ENCODE measurements at regions not wholly inside any gene's neighbourhood (a gene's known extent, or its start where the extent isn't known, plus 50 kb on each side); places are given as distances from the start of the nearest gene placed in this dataset.

DNA sequence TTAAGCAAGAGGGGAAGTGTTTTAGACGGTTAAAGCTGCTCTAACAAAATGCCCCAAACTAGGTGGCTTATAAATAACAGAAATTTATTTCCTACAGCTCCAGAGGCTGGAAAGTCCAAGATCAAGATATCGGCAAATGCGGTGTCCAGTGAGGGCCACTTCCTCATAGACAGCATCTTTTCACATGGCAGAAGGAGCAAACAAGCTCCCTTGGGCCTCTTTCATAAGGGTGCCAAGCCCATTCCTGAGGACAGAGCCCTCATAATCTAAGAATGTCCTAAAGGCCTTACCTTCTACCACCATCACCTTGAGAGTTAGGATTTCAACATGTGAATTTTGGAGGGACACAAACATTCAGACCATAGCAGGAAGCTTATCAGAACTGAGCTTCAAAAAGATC, 57.3 kb upstream of the PPP1CB start:
- TF ChIP-seq EP300 (IDR thresholded peaks at IDR 0.05) (no peak), POLR2A (IDR thresholded peaks at IDR 0.05) (no peak)
- TF ChIP-seq, protein P1, sequence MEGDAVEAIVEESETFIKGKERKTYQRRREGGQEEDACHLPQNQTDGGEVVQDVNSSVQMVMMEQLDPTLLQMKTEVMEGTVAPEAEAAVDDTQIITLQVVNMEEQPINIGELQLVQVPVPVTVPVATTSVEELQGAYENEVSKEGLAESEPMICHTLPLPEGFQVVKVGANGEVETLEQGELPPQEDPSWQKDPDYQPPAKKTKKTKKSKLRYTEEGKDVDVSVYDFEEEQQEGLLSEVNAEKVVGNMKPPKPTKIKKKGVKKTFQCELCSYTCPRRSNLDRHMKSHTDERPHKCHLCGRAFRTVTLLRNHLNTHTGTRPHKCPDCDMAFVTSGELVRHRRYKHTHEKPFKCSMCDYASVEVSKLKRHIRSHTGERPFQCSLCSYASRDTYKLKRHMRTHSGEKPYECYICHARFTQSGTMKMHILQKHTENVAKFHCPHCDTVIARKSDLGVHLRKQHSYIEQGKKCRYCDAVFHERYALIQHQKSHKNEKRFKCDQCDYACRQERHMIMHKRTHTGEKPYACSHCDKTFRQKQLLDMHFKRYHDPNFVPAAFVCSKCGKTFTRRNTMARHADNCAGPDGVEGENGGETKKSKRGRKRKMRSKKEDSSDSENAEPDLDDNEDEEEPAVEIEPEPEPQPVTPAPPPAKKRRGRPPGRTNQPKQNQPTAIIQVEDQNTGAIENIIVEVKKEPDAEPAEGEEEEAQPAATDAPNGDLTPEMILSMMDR (IDR thresholded peaks at IDR 0.05): no peak
- H3K9me3 ChIP-seq: no peaks in the 10 kb centered on the region
- intact Hi-C loops (cut with DNase I): no loop called here
- H3K4me1 ChIP-seq (ENCODE audit: insufficient read depth): peaks cover 9% of the 10 kb centered on the region
- no peak overlapping the region for H3K4me3 ChIP-seq
- H3K27me3 ChIP-seq: no peaks in the 10 kb centered on the region
- DNase-seq: no peak
- H3K27ac ChIP-seq: no peak overlapping the region
- no peaks in the 10 kb centered on the region for H3K36me3 ChIP-seq
- WGBS, 3 donors: 94 to 98% (median 98%) methylated on average over 3 of the region's 3 CpGs

DNA sequence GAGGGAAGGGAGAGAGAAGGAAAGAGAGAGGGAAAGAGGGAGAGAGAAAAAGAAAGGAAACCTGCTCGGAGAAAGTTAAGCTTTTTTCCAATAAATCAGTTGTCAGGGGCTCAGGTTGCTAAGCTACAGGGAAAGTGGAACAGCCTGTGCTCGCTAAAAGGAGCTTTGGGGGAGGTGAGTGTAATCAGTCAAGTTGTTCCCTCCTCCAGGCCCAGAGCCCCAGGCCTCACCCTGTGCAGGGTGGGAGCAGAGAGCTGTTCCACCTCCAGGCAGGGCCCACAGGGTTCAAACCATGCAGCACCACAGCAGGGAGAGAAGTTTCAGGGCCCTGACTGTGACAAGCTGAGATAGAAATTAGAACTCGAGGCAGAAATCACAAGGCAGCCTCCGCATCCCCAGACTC, 56.4 kb upstream of the PPP1CB start:
- WGBS, 3 donors: 31 to 49% (median 41%) methylated on average over 4 of the region's 4 CpGs
- Histone ChIP-seq H3K4me3 (no peak overlapping the region), H3K36me3 (no peaks in the 10 kb centered on the region), H3K27ac (no peak overlapping the region), H3K27me3 (no peaks in the 10 kb centered on the region), H3K9me3 (no peaks in the 10 kb centered on the region), H3K4me1 (ENCODE audit: insufficient read depth) (peaks cover 7% of the 10 kb centered on the region)
- TF ChIP-seq POLR2A (IDR thresholded peaks at IDR 0.05): no peak
- no peak for TF ChIP-seq EP300 (IDR thresholded peaks at IDR 0.05)
- TF ChIP-seq, protein P1 (IDR thresholded peaks at IDR 0.05): no peak
- DNase-seq: peak in 3 of 5 donors; percentile 25 to 50 (median 38)
- intact Hi-C loops (cut with DNase I): no loop called here

DNA sequence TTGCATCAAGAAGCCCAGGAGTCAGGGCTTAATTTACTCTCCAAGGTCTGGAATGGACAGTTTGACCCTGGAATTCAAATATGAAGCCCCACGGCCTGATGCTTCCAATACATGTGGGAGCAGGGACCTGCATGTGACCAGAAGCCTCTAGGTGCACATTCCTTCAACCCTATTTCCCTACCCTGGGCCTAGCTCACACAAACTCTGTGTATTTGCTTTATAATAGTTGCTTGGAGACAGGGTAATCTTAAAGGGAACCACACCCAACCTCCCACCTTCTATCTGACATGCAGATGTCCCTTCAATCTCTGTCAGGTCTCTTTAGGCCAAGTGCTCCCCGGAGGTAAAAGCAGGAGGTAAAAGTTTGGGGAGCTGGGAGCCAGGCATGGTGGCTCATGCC, 55.4 kb upstream of the PPP1CB start:
- Histone ChIP-seq H3K27ac (no peak overlapping the region), H3K4me1 (ENCODE audit: insufficient read depth) (peaks cover 7% of the 10 kb centered on the region), H3K36me3 (no peaks in the 10 kb centered on the region), H3K27me3 (no peaks in the 10 kb centered on the region), H3K4me3 (no peak overlapping the region), H3K9me3 (no peaks in the 10 kb centered on the region)
- intact Hi-C loops (cut with DNase I): no loop called here
- TF ChIP-seq, protein P1 (IDR thresholded peaks at IDR 0.05): no peak
- TF ChIP-seq EP300 (IDR thresholded peaks at IDR 0.05): no peak
- TF ChIP-seq POLR2A (IDR thresholded peaks at IDR 0.05): no peak
- no peak for DNase-seq
- 68 to 79% (median 75%) methylated on average over 2 of the region's 2 CpGs for WGBS, 3 donors

DNA sequence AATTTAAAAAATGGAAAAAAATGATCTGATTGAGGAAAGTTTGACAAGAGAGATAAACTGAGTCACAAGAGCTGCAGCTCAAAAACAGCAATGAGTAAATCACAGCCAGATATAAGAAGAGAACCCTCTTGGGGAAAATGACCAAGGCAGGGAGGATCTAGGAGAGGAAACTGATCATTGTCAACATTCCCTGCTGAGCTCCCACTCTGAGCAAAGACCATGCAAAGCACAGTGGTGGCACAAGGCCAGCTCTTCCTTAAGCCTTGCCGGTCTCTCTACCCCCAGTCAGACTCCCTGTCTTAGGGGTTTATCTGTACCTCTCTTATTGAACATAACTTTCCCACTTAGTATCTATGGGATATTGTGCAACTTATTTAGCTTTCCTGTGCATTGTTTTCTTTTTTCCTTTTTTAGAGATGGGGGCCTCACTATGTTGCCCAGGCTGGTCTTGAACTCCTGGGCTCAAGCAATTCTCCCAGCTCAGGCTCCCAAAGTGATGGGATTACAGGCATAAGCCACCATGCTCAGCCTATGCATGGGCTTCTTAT, 54.0 kb upstream of the PPP1CB start:
- intact Hi-C loops (cut with DNase I): no loop called here
- WGBS, 3 donors: 23 to 41% (median 33%) methylated on average over 1 of the region's 1 CpG
- DNase-seq: no peak
- Histone ChIP-seq H3K9me3 (no peaks in the 10 kb centered on the region), H3K27ac (no peak overlapping the region), H3K4me1 (ENCODE audit: insufficient read depth) (peaks cover 6% of the 10 kb centered on the region), H3K4me3 (no peak overlapping the region), H3K36me3 (no peaks in the 10 kb centered on the region), H3K27me3 (no peaks in the 10 kb centered on the region)
- TF ChIP-seq POLR2A (IDR thresholded peaks at IDR 0.05) (no peak), EP300 (IDR thresholded peaks at IDR 0.05) (no peak)
- TF ChIP-seq, protein P1 (IDR thresholded peaks at IDR 0.05): no peak

Data from ovary (tissue), 7 donors.